Coronary artery (tissue), 2 donors: ENCODE measurements at regions not wholly inside any gene's neighbourhood (a gene's known extent, or its start where the extent isn't known, plus 50 kb on each side); places are given as distances from the start of the nearest gene placed in this dataset.
A peak's percentile ranks its signal among the peaks of the same experiment; 100 is the strongest.

ENCODE experiments used
- DNase-seq: peaks from one replicate; pipeline ENCODE4 v3.0.0-alpha.2; 2017; ENCODE audit warnings: low spot score
- H3K27ac ChIP-seq, 2 donors: fragments of 200-600 bp; sonication (generic); one replicate each; pipeline ENCODE4 v1.5.1; 2016 to 2019
- H3K4me3 ChIP-seq: fragments of 200-600 bp; sonication (generic); 2 replicates; pipeline ENCODE4 v1.5.1; 2016; ENCODE audit warnings: mild to moderate bottlenecking, moderate library complexity
- CTCF ChIP-seq: fragments of 200-600 bp; sonication (generic); IDR thresholded peaks from one replicate; pipeline ENCODE4 v1.5.1; 2019; ENCODE audit warnings: antibody characterized with exemption

GRCh38 chr2:177147093-177147694, 65.4 kb upstream of the HNRNPA3 start:
- TF ChIP-seq CTCF: peak; percentile 29
- no peak for DNase-seq
- Histone ChIP-seq H3K4me3 (no peak overlapping the region), H3K27ac (no peak overlapping the region)

GRCh38 chr2:177147834-177148445, 64.7 kb upstream of the HNRNPA3 start:
- H3K27ac ChIP-seq: no peak overlapping the region
- no peak for TF ChIP-seq CTCF
- DNase-seq: no peak
- peak overlapping the region; percentile 69 for H3K4me3 ChIP-seq

GRCh38 chr2:177148477-177149154, 64.0 kb upstream of the HNRNPA3 start:
- no peak overlapping the region for H3K27ac ChIP-seq
- DNase-seq: peak; percentile 79
- TF ChIP-seq CTCF: peak; percentile 29
- peak overlapping the region; percentile 69 for H3K4me3 ChIP-seq

GRCh38 chr2:177149155-177149503, 63.5 kb upstream of the HNRNPA3 start:
- TF ChIP-seq CTCF: no peak
- no peak for DNase-seq
- Histone ChIP-seq H3K27ac (no peak overlapping the region), H3K4me3 (peak overlapping the region; percentile 69)

GRCh38 chr2:177153805-177154204, 58.8 kb upstream of the HNRNPA3 start:
- DNase-seq: no peak
- no peak for TF ChIP-seq CTCF
- Histone ChIP-seq H3K4me3 (no peak overlapping the region), H3K27ac (no peak overlapping the region)

- DNase-seq: no peak
- no peak overlapping the region for H3K4me3 ChIP-seq
- no peak for TF ChIP-seq CTCF
- no peak overlapping the region for H3K27ac ChIP-seq
Measured at GRCh38 chr2:177154809-177155208, 57.8 kb upstream of the HNRNPA3 start.

GRCh38 chr2:177155631-177156030, 57.0 kb upstream of the HNRNPA3 start:
- no peak overlapping the region for H3K4me3 ChIP-seq
- no peak for DNase-seq
- H3K27ac ChIP-seq: no peak overlapping the region
- TF ChIP-seq CTCF: no peak
